Lower leg skin (tissue), 3 donors: ENCODE measurements at regions not wholly inside any gene's neighbourhood (a gene's known extent, or its start where the extent isn't known, plus 50 kb on each side); places are given as distances from the start of the nearest gene placed in this dataset.

Experiments used
- CTCF ChIP-seq, 3 donors: fragments of 450-650 bp; IDR thresholded peaks; one replicate each; pipeline ENCODE4 v1.5.1; 2016; ENCODE audit warnings: antibody characterized with exemption in 3 of 3, mild to moderate bottlenecking in 3 of 3, moderate library complexity in 2 of 3
- POLR2A ChIP-seq, 2 donors: fragments of 450-650 bp; IDR thresholded peaks; one replicate each; pipeline ENCODE4 v1.6.1; 2016 to 2017; ENCODE audit warnings: antibody characterized with exemption in 2 of 2, mild to moderate bottlenecking in 1 of 2, moderate library complexity in 1 of 2

DNA sequence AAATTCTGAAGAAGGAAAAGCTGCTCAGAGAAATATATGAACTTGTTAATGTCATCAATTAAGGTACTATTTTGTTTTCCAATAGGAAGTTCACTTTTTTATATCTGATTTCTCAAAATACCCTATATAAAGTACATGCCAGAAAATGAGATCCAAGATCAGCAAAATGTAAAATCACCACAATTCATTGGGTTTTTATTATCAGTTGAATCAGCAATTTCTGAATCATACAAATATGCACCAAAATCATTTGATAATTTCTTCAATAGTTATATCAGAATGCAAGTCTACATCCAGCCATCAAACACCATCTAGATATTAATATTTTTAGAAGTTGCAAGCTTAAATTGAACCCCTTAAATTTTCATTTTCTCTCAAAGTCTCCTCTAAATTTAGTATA is 1293.4 kb upstream of the NCAM2 start:
- TF ChIP-seq CTCF (IDR thresholded peaks at IDR 0.05) (no peak), POLR2A (IDR thresholded peaks at IDR 0.05) (no peak)
